SK-N-MC (cell line): ENCODE measurements at regions not wholly inside any gene's neighbourhood (a gene's known extent, or its start where the extent isn't known, plus 50 kb on each side); places are given as distances from the start of the nearest gene placed in this dataset.

ENCODE experiments used
- DNase-seq: peaks from one replicate; pipeline ENCODE4 v3.0.0-alpha.2; 2011; ENCODE audit warnings: low read depth, low spot score
- H3K27ac ChIP-seq: fragments of 200-600 bp; sonication (generic); 2 replicates; pipeline ENCODE4 v1.5.1; 2016; ENCODE audit warnings: mixed run types
- H3K36me3 ChIP-seq: fragments of 200-600 bp; sonication (generic); 2 replicates; pipeline ENCODE4 v1.6.1; 2017; ENCODE audit warnings: antibody characterized with exemption, low read length, mixed read lengths; ENCODE audit not compliant: insufficient read depth
- H3K4me3 ChIP-seq: fragments of 200-600 bp; sonication (generic); 2 replicates; pipeline ENCODE4 v1.5.1; 2016
- H3K9ac ChIP-seq: fragments of 200-600 bp; sonication (generic); 2 replicates; pipeline ENCODE4 v1.8.0; 2017; ENCODE audit warnings: mixed run types, mixed read lengths; ENCODE audit not compliant: insufficient read length
- H3K9me3 ChIP-seq: fragments of 200-600 bp; sonication (generic); 2 replicates; pipeline ENCODE4 v1.6.1; 2017; ENCODE audit warnings: low read depth, mild to moderate bottlenecking, antibody characterized with exemption, low read length, moderate library complexity, mixed read lengths
- EZH2 ChIP-seq: fragments of 200-600 bp; sonication (generic); IDR thresholded peaks from one replicate; pipeline ENCODE4 v1.6.1; 2017; ENCODE audit warnings: antibody characterized with exemption
- FOXP2 ChIP-seq: optimal IDR thresholded peaks from 2 replicates; pipeline ENCODE3; 2011; ENCODE audit warnings: mild to moderate bottlenecking, moderate library complexity; ENCODE audit not compliant: insufficient read depth; ENCODE audit errors: extremely low read length, control extremely low read depth
- POLR2AphosphoS5 ChIP-seq: IDR thresholded peaks from 2 replicates; pipeline ENCODE4 v1.6.1; 2012; ENCODE audit warnings: mild to moderate bottlenecking, low read depth, low read length, borderline replicate concordance

GRCh38 chr7:22651036-22651435 lies 76.0 kb upstream of the IL6 start:
- TF ChIP-seq FOXP2 (no peak), POLR2AphosphoS5 (no peak), EZH2 (no peak)
- no peak for DNase-seq
- H3K4me3 ChIP-seq = no peak overlapping the region
- no peaks in the 10 kb centered on the region for H3K36me3 ChIP-seq
- H3K9me3 ChIP-seq = no peaks in the 10 kb centered on the region
- no peak overlapping the region for H3K27ac ChIP-seq
- no peak overlapping the region for H3K9ac ChIP-seq

GRCh38 chr7:22649686-22650085 lies 77.3 kb upstream of the IL6 start:
- no peak for DNase-seq
- H3K9ac ChIP-seq = no peak overlapping the region
- no peaks in the 10 kb centered on the region for H3K36me3 ChIP-seq
- no peak for TF ChIP-seq FOXP2
- TF ChIP-seq EZH2 = no peak
- TF ChIP-seq POLR2AphosphoS5 = no peak
- no peak overlapping the region for H3K27ac ChIP-seq
- no peak overlapping the region for H3K4me3 ChIP-seq
- no peaks in the 10 kb centered on the region for H3K9me3 ChIP-seq

- no peaks in the 10 kb centered on the region for H3K36me3 ChIP-seq
- no peak overlapping the region for H3K9ac ChIP-seq
- no peak overlapping the region for H3K4me3 ChIP-seq
- TF ChIP-seq FOXP2 = no peak
- no peak for TF ChIP-seq POLR2AphosphoS5
- TF ChIP-seq EZH2 = no peak
- no peak overlapping the region for H3K27ac ChIP-seq
- no peaks in the 10 kb centered on the region for H3K9me3 ChIP-seq
- DNase-seq = no peak
These were observed 79.3 kb upstream of the IL6 start for GRCh38 chr7:22647451-22648257.

- TF ChIP-seq POLR2AphosphoS5 (no peak), FOXP2 (no peak), EZH2 (no peak)
- no peaks in the 10 kb centered on the region for H3K9me3 ChIP-seq
- DNase-seq = no peak
These were observed 81.4 kb upstream of the IL6 start for GRCh38 chr7:22645418-22646181.

GRCh38 chr7:22642454-22642853 lies 84.5 kb upstream of the IL6 start:
- no peak for DNase-seq
- Histone ChIP-seq H3K4me3 (no peak overlapping the region), H3K9me3 (no peaks in the 10 kb centered on the region), H3K36me3 (no peaks in the 10 kb centered on the region), H3K27ac (no peak overlapping the region), H3K9ac (no peak overlapping the region)
- TF ChIP-seq EZH2 (no peak), FOXP2 (no peak), POLR2AphosphoS5 (no peak)

More at GRCh38 chr7:22645418-22646181, 81.4 kb upstream of the IL6 start:
- H3K9ac ChIP-seq = no peak overlapping the region
- no peak overlapping the region for H3K4me3 ChIP-seq
- no peaks in the 10 kb centered on the region for H3K36me3 ChIP-seq
- no peak overlapping the region for H3K27ac ChIP-seq

- no peaks in the 10 kb centered on the region for H3K9me3 ChIP-seq
- H3K9ac ChIP-seq = no peak overlapping the region
- TF ChIP-seq FOXP2 (no peak), POLR2AphosphoS5 (no peak), EZH2 (no peak)
- H3K36me3 ChIP-seq = no peaks in the 10 kb centered on the region
- no peak overlapping the region for H3K27ac ChIP-seq
- no peak for DNase-seq
- no peak overlapping the region for H3K4me3 ChIP-seq
These were observed 86.7 kb upstream of the IL6 start for GRCh38 chr7:22640269-22640668.

- Histone ChIP-seq H3K9me3 (no peaks in the 10 kb centered on the region), H3K36me3 (no peaks in the 10 kb centered on the region), H3K4me3 (no peak overlapping the region), H3K9ac (no peak overlapping the region), H3K27ac (no peak overlapping the region)
- TF ChIP-seq POLR2AphosphoS5 (no peak), FOXP2 (no peak), EZH2 (no peak)
- no peak for DNase-seq
These were observed 87.6 kb upstream of the IL6 start for GRCh38 chr7:22639396-22639795.

- DNase-seq = no peak
These were observed 91.7 kb upstream of the IL6 start for GRCh38 chr7:22635349-22635748.

More at GRCh38 chr7:22635349-22635748, 91.7 kb upstream of the IL6 start:
- Histone ChIP-seq H3K27ac (no peak overlapping the region), H3K9ac (no peak overlapping the region), H3K9me3 (no peaks in the 10 kb centered on the region), H3K4me3 (no peak overlapping the region), H3K36me3 (no peaks in the 10 kb centered on the region)
- no peak for TF ChIP-seq FOXP2
- no peak for TF ChIP-seq POLR2AphosphoS5
- TF ChIP-seq EZH2 = no peak
